GM18868 (cell line): ENCODE measurements at regions not wholly inside any gene's neighbourhood (a gene's known extent, or its start where the extent isn't known, plus 50 kb on each side); places are given as distances from the start of the nearest gene placed in this dataset.

Source experiments
- ATAC-seq: cut with Tn5 transposase; IDR thresholded peaks from one replicate; pipeline ENCODE4 v1.9.1; 2021; ENCODE audit warnings: mild to moderate bottlenecking, moderate library complexity; ENCODE audit not compliant: unreplicated experiment

DNA sequence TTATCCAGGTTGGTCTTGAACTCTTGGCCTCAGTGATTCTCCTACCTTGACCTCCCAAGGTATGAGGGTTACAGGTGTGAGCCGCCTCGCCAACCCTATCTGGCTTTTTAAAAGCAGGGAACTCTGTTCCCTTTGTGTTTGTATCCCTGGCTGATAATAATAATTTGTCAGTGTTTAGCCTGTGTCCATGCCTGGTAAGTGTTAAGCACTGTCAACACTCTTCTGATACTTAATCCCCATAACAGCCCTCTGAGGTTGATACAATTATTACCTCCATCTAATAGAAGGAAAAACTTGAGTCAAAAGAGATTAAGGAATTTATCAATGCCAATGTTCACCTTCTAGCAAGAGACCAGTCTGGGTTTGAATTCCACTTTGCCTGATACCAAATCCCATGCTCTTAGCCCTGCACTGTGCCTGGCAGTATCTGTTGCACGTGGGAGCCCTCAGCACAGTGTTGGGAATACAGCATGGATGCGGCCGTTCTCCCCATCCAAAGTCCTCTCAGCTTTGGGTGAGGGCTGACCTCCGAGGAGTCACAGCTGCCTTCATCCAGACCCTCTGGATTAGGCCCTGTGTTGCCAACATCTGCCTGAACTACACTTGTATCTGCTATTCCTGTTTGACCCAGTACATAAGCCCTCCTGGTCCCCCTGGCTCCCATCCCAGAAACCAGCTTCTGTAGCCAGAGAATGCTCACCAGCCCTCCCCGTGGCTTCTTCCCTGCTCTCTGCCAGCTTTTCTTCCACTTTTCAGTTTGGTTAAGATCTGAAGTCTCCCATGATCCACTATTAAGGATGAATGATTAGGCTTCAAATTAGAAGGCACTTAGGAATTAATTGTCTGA lies 335.6 kb upstream of the ASIC2 start:
- no peak for ATAC-seq

DNA sequence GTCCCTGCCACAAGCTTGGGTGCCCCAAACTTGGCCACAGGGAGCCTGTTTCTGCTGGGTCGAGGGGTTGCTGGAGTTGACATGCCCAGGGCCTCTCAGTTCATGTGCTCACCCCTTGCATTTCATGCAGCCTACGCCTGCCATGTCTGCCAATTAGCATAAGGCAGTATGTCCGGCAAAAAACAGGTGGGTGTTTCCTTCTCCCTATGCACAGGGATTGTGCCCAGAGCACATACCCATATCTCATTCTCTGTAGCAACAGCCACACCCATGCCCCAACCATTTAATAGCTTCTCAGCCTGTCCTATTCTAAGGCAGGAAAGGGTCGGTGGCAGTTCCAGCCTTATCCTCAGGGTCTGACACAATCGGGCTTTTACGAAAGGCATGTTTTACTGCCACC lies 340.4 kb upstream of the ASIC2 start:
- ATAC-seq = no peak

DNA sequence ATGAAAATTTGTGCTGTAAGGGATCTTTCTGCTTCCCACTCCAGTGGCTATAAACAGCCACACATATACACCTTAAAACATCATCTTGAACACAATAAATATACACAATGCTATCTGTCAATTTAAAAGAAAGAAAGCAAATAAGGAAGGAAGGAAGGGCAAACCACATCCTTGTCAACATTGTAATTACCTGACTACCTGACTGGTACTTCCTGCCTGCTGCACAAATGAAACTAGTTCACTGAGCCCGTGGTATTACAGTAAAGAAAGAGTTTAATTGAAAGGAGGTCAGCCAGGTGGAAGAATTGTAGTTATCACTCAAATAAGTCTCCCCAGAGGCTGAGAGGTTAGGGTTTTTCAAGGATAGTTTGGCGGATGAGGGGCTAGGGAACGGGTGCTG lies 344.4 kb upstream of the ASIC2 start:
- no peak for ATAC-seq

DNA sequence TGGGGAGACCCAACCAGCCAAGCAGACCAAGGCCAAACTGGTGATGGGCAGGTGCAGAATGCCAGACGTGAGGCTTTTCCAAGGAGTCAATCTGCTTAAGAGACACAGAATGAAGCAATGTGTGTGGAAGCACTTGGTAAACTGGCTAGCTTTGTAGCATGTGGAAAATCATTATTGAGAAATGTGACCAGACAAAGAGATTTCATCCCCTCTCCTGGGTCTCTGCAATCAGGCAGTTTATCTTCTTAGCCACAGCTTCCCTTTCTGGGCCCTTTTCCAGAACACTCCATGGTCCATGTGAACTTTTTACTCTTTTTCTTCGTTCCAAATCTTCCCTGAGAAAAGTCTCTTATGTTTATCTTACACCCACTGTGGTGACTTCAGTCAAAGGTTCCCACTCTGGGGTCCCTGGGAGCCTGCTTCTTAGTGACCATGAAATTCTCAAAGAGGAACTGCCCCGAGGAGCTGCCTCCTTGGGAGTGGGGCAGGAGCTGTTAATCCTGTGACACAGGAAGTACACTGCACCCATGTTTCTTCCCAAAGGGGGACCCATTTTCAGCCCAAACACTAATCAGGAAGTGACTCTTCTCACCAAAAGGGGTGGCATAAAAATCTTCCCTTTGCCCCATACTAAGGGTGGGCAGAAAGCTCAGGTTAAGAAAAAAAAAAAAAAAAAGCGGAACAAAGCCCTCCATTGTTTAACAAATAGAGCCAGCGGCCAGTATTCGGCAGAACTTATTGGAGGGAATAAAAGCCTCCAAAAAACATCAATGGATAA lies 346.2 kb upstream of the ASIC2 start:
- ATAC-seq = no peak

DNA sequence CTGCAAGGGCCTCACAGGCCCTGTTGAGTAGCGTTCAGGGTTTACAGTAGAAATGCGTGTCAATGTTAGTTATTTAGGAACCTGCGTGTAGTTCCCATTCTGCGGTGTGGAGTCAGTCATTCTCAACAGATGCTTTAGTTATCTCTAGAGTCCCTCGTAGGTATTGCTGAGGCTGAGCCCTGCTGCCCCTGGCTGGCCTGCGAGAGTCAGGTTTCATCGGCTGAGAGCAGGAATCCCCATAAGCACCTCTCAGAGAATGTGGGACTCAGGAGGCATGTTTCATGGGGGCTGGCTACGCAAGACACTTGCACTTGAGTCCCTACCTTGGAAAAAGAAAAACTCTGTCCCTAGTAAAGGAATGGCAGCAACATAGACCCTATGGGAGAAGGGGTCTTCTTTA lies 347.5 kb upstream of the ASIC2 start:
- ATAC-seq = no peak

DNA sequence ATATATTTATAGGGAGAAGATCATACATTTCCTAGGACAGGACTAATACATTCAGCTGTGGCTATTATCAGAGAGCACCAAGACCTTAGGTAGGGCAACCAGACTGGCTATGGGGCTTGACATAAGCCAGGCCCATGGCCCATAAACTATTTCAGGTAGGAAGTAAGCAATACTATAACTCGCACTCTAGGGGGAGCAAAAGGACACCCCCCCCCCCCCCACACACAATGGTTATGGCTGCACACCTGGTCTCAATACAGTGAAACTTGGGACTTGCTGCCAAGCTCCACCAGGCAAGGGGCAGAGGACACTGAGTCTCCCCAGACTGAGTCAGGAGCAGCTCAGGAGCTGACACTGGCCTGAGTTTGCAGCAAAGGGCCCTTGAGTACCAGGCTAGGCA lies 348.9 kb upstream of the ASIC2 start:
- no peak for ATAC-seq

DNA sequence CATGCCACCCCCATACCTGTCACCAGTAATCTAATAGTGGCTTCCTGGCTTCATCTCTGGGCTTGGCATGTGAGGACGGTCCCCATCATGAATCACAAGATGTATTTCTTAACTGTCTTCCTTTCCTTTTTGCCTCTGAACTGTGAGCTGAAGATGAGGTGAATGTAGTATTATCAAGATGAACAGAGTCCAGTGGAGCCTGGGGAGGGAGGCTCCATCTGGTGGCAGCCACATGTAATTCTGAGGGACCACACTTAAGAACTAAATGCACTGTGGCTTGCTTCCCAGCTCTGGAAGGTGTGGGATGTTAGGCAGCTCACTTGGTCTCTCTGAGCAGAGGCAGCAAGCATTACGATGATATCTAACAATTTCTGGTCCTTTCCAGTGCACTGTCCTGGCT lies 354.9 kb upstream of the ASIC2 start:
- no peak for ATAC-seq

DNA sequence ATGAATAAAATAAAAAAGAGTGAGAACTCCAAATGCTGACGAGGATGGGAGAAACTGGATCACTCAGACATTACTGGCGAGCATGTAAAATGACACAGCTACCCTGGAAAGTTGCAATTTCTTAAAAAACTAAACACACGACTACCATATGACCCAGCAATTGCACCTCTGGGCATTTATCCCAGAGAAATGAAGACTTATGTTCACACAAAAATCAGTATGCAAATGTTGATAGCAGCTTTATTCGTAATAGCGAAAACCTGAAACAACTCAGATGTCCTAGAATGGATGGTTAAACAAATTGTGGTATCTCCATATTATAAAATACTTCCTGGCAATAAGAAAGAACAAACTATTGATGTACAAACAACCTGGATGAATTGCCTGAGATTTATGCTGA lies 357.2 kb upstream of the ASIC2 start:
- no peak for ATAC-seq

DNA sequence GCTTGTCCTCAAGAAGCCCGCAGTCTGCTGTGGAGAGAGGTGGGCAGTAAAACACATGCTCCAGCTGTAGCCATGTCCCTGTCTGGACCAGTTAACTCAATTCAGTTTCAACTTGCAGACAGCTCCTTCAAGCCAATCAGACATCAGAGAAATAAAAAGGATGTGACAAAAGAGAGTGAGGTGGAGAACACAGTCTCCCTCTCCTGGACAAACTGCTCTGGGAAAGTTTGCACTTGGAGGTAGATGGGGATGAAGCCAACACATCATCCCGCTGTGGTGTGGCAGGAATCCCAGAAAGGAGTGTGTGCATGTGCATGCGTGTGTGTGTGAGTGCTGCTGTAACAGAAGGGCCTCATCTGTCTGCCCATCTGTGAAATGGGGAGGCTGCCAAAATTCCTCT lies 358.6 kb upstream of the ASIC2 start:
- no peak for ATAC-seq

DNA sequence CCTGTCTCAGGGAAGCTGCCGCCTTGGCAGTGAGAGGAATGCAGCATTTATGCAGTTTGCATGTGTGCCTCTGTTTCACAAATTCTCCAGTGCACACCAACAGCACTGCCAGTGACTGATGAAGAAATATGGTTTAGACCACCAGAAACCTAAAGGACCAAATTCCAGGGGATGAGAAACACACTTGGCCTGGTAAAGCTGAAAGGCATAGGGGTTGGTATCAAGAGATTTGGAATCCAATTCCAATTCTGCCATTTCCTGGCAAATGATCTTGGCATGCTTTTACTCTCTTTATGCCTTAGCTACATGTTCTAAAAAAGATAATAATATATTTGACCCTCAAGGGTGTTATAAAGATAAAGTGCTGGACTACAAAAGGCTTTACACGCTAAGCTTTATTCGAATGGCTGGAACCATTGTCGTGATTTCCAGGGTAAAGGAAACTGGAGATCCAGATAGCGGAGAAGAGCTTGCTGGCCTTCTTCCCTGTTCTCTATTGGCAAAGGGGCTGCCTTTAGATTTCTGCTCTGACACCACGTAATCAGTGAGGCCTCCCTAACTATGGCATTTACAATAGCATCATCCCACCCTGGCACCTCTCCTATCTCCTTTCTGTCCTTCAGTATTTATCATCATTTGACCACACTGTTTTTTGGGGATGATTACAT lies 359.8 kb upstream of the ASIC2 start:
- ATAC-seq = no peak

DNA sequence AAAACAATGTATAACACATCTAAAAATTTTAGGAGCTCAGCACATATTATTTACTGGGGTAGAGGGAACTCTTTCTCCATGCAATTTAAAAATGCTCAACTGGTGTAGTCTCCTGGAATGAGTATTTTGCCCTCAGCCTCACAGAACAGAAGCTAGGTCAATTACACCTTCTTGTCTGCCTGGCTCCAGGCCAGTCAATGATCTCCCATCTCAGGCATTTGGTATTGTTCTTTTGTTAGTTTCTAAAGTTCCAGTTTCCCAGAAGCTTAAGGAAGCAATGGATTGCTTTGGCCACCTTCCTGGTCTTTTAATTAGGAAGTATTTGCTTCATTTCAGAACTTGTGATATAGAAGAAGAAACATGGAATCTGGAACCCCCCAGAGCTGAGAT lies 360.3 kb upstream of the ASIC2 start:
- no peak for ATAC-seq

DNA sequence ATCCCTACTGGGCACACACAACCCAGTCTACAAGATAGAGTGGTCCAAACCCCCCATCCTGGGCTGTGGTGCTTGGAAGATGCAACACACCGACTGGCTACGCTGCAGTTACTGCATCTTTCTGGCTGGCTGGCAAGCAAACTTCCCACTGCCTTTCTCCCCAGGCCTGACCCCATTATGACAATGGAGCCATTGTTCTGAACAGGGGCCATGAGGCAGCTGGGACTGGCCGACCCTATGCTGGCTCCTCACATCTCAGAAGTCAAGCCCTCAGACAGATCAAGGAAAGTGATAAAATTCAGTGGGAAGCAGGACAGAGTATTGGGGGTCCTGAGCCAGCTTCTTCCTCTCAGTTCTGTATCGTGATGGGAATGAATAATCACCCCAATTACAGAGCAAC lies 364.1 kb upstream of the ASIC2 start:
- no peak for ATAC-seq

DNA sequence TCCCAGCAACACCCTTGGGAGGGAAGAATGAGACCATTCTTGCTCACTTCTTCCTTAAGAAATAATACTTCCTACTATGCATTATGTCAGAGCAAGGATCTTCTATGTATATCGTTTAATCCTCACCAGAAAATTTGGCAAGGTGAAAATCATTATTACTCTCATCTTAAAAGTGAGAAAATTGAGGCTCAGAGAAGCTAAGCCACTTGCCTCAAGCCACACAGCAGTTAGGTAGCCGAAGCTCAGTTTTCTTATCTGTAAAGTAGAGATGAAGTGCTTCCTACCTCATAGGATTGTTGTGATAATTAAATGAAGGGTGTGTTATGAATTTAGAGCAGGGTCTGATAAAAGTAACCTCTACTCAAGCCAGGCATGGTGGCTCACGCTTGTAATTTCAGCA lies 368.9 kb upstream of the ASIC2 start:
- no peak for ATAC-seq

DNA sequence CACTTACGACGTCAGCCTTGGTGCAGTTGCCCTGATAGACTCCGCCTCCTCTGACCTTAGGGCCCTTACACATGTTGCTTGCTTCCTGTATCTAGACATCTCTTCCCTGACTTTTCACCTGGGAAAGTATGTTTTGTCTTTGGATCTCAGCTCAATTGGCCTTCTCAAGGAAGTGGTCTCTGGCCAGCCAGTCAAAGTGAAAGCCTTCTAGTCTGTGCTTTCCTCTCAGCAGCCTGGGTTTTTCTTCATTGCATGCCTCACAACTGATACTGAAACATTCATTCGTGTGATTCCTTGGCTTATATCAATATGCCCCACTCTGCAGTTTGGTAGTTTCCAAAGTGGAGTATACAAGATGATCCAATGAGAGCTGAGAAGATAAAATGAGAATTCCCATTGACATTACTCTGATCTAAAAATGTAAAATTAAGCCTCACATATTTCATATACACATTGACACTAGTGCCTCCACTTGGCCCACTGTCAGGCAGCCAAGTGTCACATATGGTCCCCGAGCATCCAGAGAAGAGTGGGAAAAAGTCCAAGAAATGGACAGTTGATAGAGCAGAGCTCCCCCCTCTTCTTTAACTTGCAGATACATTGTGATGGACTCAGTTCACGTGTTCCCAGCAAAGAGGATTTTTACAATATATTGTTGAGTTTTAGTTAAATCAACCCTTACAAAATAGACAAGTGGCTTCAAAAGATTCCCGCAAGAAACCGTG lies 371.2 kb upstream of the ASIC2 start:
- ATAC-seq = no peak

DNA sequence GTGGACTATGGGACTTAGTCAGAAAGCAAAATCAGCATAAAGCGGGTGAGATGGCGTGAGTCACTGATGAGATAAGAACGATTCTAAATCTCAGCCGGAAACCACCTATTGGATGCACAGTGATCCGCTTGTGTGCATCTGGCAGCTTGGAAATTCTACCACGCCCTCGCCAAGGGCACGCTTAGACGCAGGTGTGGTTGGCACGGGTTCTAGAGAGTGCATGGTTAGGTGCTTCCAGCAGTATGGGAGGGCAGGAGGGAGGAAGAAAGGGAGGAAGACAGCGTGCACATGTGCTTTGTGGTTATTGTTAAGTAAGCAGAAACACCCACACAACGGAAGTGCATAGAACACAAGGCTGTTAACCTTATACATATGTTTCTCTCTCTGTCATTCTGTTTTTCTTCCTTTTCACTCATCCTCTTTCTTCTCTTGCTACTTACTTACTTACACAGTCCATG lies 374.0 kb upstream of the ASIC2 start:
- peak; percentile 77 for ATAC-seq

DNA sequence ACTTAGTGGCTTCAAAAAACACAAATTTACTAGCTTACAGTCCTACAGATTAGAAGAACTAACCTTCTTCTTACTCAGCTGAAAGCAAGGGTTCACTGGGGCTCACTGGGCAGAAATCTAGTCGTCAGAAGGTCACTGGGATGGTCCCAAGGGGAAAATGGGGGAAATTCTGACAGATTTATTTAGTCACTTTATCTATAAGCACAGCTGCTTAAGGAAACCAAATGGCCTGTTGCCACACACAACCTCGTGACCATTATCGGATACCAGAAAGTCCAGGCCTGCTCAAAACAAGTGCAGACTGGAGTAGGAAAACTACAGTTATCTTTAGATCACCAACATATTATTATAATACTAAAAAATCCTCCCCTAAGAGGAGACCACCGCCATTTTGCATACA lies 374.6 kb upstream of the ASIC2 start:
- ATAC-seq = no peak

DNA sequence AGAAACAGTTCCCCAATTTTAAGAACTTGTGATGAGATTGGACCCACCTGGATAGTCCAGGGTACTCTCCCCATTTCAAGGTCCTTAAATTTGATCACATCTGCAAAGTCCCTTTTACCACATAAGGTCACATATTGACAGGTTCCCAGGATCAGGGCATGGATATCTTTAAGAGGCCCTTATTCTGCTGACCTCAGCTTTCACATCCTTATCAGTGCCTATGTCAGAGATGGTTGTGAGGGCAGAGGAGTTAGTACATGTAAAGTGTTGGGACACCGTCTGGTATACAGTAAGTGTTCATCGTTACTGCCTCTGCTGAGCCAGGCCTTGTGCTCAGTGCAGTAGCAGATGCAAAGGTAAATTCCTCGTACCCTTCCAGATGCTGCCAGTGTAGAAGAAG lies 375.4 kb upstream of the ASIC2 start:
- no peak for ATAC-seq

DNA sequence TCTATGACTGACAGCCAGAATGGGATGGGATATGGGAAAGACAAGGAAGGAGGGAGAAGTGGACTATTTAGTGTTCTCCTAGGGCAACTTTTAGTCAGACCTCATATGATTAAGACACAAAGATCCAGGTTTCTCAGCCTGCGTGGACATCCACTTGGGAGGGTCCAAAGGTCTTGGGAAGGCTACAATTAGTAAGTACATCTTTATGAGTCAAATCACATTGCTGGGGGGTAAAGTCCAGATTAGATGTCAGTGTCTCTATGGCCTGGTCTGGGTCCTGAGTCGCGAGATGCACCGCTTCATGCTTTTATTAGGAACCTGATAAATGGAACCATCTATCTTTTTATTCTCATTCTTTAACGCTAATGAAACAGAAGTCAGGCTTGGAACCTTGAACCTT lies 378.4 kb upstream of the ASIC2 start:
- ATAC-seq = no peak

DNA sequence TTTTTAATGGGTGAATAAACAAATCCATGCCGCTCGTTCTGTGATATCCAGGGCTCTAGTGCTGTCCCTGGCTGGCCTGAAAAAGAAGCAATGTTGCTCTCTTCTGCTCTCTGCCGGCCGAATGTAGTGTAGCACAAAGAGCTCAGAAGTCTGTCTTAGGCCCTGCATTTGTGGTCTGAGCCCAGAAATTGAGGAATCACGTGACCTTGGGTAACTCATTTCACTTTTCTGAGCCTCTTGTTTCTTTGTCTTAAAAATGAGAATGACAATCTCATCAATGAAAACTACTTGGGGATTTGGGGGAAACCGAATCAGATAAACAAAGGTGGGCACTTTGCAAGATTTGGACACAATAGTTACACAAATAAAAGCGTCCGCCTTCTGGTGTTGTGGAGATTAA lies 381.6 kb upstream of the ASIC2 start:
- ATAC-seq = no peak

DNA sequence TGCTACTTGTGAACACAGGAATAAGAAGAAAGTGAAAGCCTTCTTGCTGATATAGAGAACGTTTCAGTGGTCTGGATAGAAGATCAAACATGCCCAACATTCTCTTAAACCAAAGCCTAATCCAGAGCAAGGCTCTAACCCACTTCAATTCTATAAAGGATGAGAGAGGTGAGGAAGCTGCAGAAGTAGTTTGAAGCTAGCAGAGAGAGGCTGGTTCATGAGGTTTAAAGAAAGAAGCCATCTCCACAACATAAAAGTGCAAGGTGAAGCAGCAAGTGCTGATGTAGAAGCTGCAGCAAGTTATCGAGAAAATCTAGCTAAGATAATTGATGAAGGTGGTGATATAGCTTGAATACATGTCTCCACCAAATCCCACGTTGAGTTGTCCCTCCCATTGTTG lies 383.3 kb upstream of the ASIC2 start:
- no peak for ATAC-seq

DNA sequence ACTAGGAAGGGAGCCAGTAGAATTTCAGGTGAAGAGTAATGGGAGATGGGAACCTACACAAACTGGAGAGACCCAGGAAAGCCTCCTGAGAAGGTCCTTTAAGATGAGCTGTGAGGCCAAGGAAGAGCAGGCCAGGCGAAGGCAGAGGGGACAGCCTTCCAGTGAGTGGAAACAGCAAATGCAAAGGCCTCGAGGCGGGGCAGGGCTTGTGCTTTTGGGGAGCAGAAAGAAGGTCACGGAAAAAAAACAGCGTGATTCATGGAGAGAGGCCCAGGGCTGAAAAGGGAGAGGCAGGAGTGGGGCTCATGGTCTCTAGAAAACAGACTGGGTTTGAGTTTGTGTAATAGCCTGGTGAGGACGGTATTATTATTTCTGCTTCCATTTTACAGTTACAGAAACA lies 386.5 kb upstream of the ASIC2 start:
- ATAC-seq = no peak
